H1 (cell line): ENCODE measurements at regions not wholly inside any gene's neighbourhood (a gene's known extent, or its start where the extent isn't known, plus 50 kb on each side); places are given as distances from the start of the nearest gene placed in this dataset.

Experiments used
- BACH1 ChIP-seq: IDR thresholded peaks from 2 replicates; pipeline ENCODE4 v1.6.1; 2012; ENCODE audit warnings: low read length, improper control_type of control experiment
- BCL11A ChIP-seq, 2 experiments: IDR thresholded peaks; one replicate each; pipeline ENCODE4 v1.6.1; 2011; ENCODE audit warnings: low read depth in 2 of 2, low read length in 2 of 2, mild to moderate bottlenecking in 2 of 2
- BRCA1 ChIP-seq: IDR thresholded peaks from 2 replicates; pipeline ENCODE4 v1.6.1; 2012; ENCODE audit warnings: low read depth, low read length, improper control_type of control experiment
- CBX8 ChIP-seq: fragments of 300-800, 300-1000 bp; sonication (generic); IDR thresholded peaks from 2 replicates; pipeline ENCODE4 v1.7.1; 2016; ENCODE audit warnings: low read depth, low read length, borderline replicate concordance
- CREB1 ChIP-seq: IDR thresholded peaks from 2 replicates; pipeline ENCODE4 v1.6.1; 2012; ENCODE audit warnings: inconsistent platforms
- CTBP2 ChIP-seq: IDR thresholded peaks from 2 replicates; pipeline ENCODE4 v1.7.0; 2011; ENCODE audit warnings: borderline replicate concordance, mild to moderate bottlenecking, moderate library complexity, mixed read lengths, low read length; ENCODE audit not compliant: insufficient read depth, insufficient read length
- GTF2F1 ChIP-seq: IDR thresholded peaks from 2 replicates; pipeline ENCODE4 v1.6.1; 2012; ENCODE audit warnings: low read depth, low read length, improper control_type of control experiment, borderline replicate concordance
- KDM4A ChIP-seq: IDR thresholded peaks from one replicate; pipeline ENCODE4 v1.7.1; 2012; ENCODE audit warnings: low read depth, mild to moderate bottlenecking, moderate library complexity, low read length, inconsistent platforms; ENCODE audit not compliant: severe bottlenecking
- NANOG ChIP-seq: IDR thresholded peaks from 2 replicates; pipeline ENCODE4 v1.6.1; 2011; ENCODE audit warnings: low read length, low read depth, mild to moderate bottlenecking, inconsistent platforms; ENCODE audit not compliant: insufficient read depth, poor library complexity, severe bottlenecking
- PHF8 ChIP-seq: fragments of 200-600 bp; sonication (generic); conservative IDR thresholded peaks from 2 replicates; pipeline ENCODE4 v1.7.1; 2012; ENCODE audit warnings: low read depth, mild to moderate bottlenecking, inconsistent platforms, low read length, moderate library complexity
- RBBP5 ChIP-seq: IDR thresholded peaks from 2 replicates; pipeline ENCODE4 v1.7.1; 2012; ENCODE audit warnings: low read depth, mild to moderate bottlenecking, inconsistent platforms, low read length, moderate library complexity, borderline replicate concordance
- RFX5 ChIP-seq: IDR thresholded peaks from 2 replicates; pipeline ENCODE4 v1.6.1; 2011; ENCODE audit warnings: low read depth, low read length, improper control_type of control experiment, borderline replicate concordance
- RXRA ChIP-seq: IDR thresholded peaks from 2 replicates; pipeline ENCODE4 v1.6.1; 2011; ENCODE audit warnings: low read depth, mild to moderate bottlenecking, low read length, moderate library complexity; ENCODE audit not compliant: insufficient read depth
- SIX5 ChIP-seq: IDR thresholded peaks from 2 replicates; pipeline ENCODE4 v1.6.1; 2011; ENCODE audit warnings: mild to moderate bottlenecking, low read depth, low read length
- SP1 ChIP-seq: IDR thresholded peaks from 2 replicates; pipeline ENCODE4 v1.6.1; 2011; ENCODE audit warnings: low read depth, low read length
- SRF ChIP-seq: IDR thresholded peaks from 2 replicates; pipeline ENCODE4 v1.6.1; 2011; ENCODE audit warnings: mild to moderate bottlenecking, low read depth, low read length, moderate library complexity
- SUZ12 ChIP-seq: fragments of 200-600 bp; sonication (generic); IDR thresholded peaks from 2 replicates; pipeline ENCODE4 v1.6.1; 2012; ENCODE audit warnings: mild to moderate bottlenecking, inconsistent platforms, low read length, moderate library complexity, mixed read lengths
- TAF7 ChIP-seq: optimal IDR thresholded peaks from 2 replicates; pipeline ENCODE3; 2011; ENCODE audit warnings: low read depth, mild to moderate bottlenecking, inconsistent platforms, low read length, moderate library complexity, borderline replicate concordance
- TCF12 ChIP-seq: IDR thresholded peaks from 2 replicates; pipeline ENCODE4 v1.6.1; 2011; ENCODE audit warnings: low read depth, mild to moderate bottlenecking, low read length
- TF ChIP-seq, protein P1 (sequence below): IDR thresholded peaks from 2 replicates; pipeline ENCODE4 v1.6.1; 2012; ENCODE audit warnings: inconsistent platforms

- no peak for TF ChIP-seq NANOG
- no peak for TF ChIP-seq SUZ12
- TF ChIP-seq GTF2F1, result no peak
- TF ChIP-seq RXRA, result no peak
- TF ChIP-seq BACH1, result no peak
- TF ChIP-seq, protein P1, sequence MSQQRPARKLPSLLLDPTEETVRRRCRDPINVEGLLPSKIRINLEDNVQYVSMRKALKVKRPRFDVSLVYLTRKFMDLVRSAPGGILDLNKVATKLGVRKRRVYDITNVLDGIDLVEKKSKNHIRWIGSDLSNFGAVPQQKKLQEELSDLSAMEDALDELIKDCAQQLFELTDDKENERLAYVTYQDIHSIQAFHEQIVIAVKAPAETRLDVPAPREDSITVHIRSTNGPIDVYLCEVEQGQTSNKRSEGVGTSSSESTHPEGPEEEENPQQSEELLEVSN, result no peak
- no peak for TF ChIP-seq CTBP2
- TF ChIP-seq KDM4A, result no peak
- TF ChIP-seq CREB1, result no peak
- no peak for TF ChIP-seq SRF
- no peak for TF ChIP-seq CBX8
- TF ChIP-seq SIX5, result no peak
- TF ChIP-seq TCF12, result peak; percentile 75; the same call in 1 of the 2 replicates
- no peak for TF ChIP-seq PHF8
- TF ChIP-seq SP1, result peak; percentile 99
- TF ChIP-seq BCL11A (IDR thresholded peaks at IDR 0.05; ENCODE audit: low read depth in 2 of 2, low read length in 2 of 2), result peak in 1 of 2 experiments; percentile 84
- no peak for TF ChIP-seq TAF7
- no peak for TF ChIP-seq BRCA1
- TF ChIP-seq RBBP5, result peak; percentile 100
- no peak for TF ChIP-seq RFX5
These were observed 393.6 kb downstream of the KCNA4 start (continued) for GRCh38 chr11:29623144-29623722.
